CD4-positive, alpha-beta memory T cell (primary cell): ENCODE measurements at regions not wholly inside any gene's neighbourhood (a gene's known extent, or its start where the extent isn't known, plus 50 kb on each side); places are given as distances from the start of the nearest gene placed in this dataset.

Source experiments
- CTCF ChIA-PET: fragments of 350-600 bp; sonication (Branson Sonifier 250); formaldehyde crosslinking; loops from one replicate; lab custom pipeline; 2021; ENCODE audit warnings: inconsistent platforms; ENCODE audit not compliant: partially characterized antibody; lab: Charles Lee
- POLR2A ChIA-PET: fragments of 350-600 bp; sonication (Branson Sonifier 250); formaldehyde crosslinking; loops from one replicate; lab custom pipeline; 2021; ENCODE audit not compliant: partially characterized antibody; lab: Charles Lee
- DNase-seq, 5 donors: peaks; one replicate each; pipeline versions ENCODE4 v3.0.0 to v3.0.0-alpha.2; 2020 to 2022; ENCODE audit warnings: mixed read lengths in 1 of 5
- H3K27ac ChIP-seq: one replicate; pipeline ENCODE4 v1.7.0; 2013; ENCODE audit warnings: low read depth, low read length
- H3K27me3 ChIP-seq: 2 replicates; pipeline ENCODE4 v1.7.0; 2013; ENCODE audit warnings: mild to moderate bottlenecking, low read length, moderate library complexity; ENCODE audit not compliant: insufficient read depth
- H3K36me3 ChIP-seq: 2 replicates; pipeline ENCODE4 v1.7.0; 2013; ENCODE audit warnings: mild to moderate bottlenecking, low read length, moderate library complexity; ENCODE audit not compliant: insufficient read depth
- H3K4me1 ChIP-seq: 2 replicates; pipeline ENCODE4 v1.7.0; 2013; ENCODE audit warnings: mild to moderate bottlenecking, low read length, moderate library complexity; ENCODE audit not compliant: insufficient read depth
- H3K4me3 ChIP-seq, 2 donors: one replicate each; pipeline ENCODE4 v1.7.0; 2013; ENCODE audit warnings: low read length in 2 of 2, mild to moderate bottlenecking in 1 of 2
- H3K9me3 ChIP-seq, 2 donors: one replicate each; pipeline ENCODE4 v1.7.0; 2013; ENCODE audit warnings: low read length in 2 of 2, control low read depth in 1 of 2; ENCODE audit not compliant: control insufficient read depth in 1 of 2
- H3K27ac Mint-ChIP-seq, 7 donors: one replicate each; pipeline ENCODE4 v1.8.0; 2020 to 2021; ENCODE audit warnings: mixed read lengths in 7 of 7, mild to moderate bottlenecking in 6 of 7, inconsistent platforms in 3 of 7, moderate library complexity in 3 of 7
- H3K27me3 Mint-ChIP-seq, 2 donors: one replicate each; pipeline ENCODE4 v1.8.0; 2020 to 2021; ENCODE audit warnings: mixed read lengths in 2 of 2
- H3K36me3 Mint-ChIP-seq, 2 donors: one replicate each; pipeline ENCODE4 v1.8.0; 2020 to 2021; ENCODE audit warnings: mixed read lengths in 2 of 2, inconsistent platforms in 1 of 2, mild to moderate bottlenecking in 1 of 2
- H3K4me1 Mint-ChIP-seq, 4 donors: one replicate each; pipeline ENCODE4 v1.8.0; 2020 to 2021; ENCODE audit warnings: mixed read lengths in 4 of 4, mild to moderate bottlenecking in 1 of 4
- H3K4me3 Mint-ChIP-seq, 8 donors: one replicate each; pipeline ENCODE4 v1.8.0; 2020 to 2021; ENCODE audit warnings: mixed read lengths in 8 of 8, mild to moderate bottlenecking in 7 of 8, moderate library complexity in 6 of 8, inconsistent platforms in 3 of 8
- H3K9me3 Mint-ChIP-seq, 8 donors: one replicate each; pipeline ENCODE4 v1.8.0; 2020 to 2021; ENCODE audit warnings: mixed read lengths in 8 of 8, mild to moderate bottlenecking in 5 of 8, inconsistent platforms in 3 of 8, moderate library complexity in 1 of 8
- intact Hi-C: fragments of 100-400 bp; cut with micrococcal nuclease; formaldehyde crosslinking; loops from one replicate; pipeline ENCODE4 v1.15.1; 2023

GRCh38 chr16:9033125-9033830 is 58.2 kb upstream of the HAPSTR1 start:
- ChIA-PET POLR2A (interaction anchor here (0.8 kb wide), 1 partner anchor 58 kb away, joined by 5 read pairs; the partner anchor contains the start of gene HAPSTR1), CTCF (interaction anchor here (0.5 to 1.7 kb wide), 5 partner anchors 14 to 101 kb away, joined by 3 to 5 read pairs (median 4); no protein-coding TSS in a partner anchor)
- Mint-ChIP-seq H3K4me3 (no peak overlapping the region), H3K9me3 (no peaks in the 10 kb centered on the region), H3K4me1 (no peaks in the 10 kb centered on the region), H3K27ac (no peak overlapping the region), H3K27me3 (peaks cover 0 to 2% of the 10 kb centered on the region in 2 donors), H3K36me3 (no peaks in the 10 kb centered on the region)
- peak in 1 of 5 donors; percentile 11 for DNase-seq
- no peak overlapping the region for H3K27ac ChIP-seq
- no peaks in the 10 kb centered on the region for H3K9me3 ChIP-seq
- no peaks in the 10 kb centered on the region for H3K36me3 ChIP-seq
- no peak overlapping the region for H3K4me3 ChIP-seq
- H3K4me1 ChIP-seq = no peaks in the 10 kb centered on the region
- intact Hi-C loops = no loop called here
- H3K27me3 ChIP-seq = no peaks in the 10 kb centered on the region

DNA sequence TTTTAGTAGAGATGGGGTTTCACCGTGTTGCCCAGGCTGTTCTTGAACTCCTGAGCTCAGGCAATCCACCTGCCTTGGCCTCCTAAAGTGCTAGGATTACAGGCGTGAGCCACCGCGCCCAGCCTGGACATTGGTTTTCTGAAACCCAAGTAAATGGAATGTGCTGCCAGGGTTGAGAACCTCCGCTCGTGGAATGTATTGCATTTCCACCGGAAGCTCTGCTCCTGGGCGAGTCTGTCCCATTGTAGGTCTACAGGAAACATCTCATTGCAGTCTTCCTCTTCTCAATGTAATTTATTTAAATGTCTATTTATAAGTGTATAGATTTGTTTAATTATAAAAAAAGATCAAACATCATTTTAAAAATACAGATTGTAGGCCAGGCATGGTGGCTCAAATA is 57.4 kb upstream of the HAPSTR1 start:
- ChIA-PET CTCF (interaction anchor here (1.0 to 1.7 kb wide), 3 partner anchors 25 to 98 kb away, joined by 3 to 5 read pairs (median 3); no protein-coding TSS in a partner anchor), POLR2A (no interaction called here)
- Mint-ChIP-seq H3K27ac (peak overlapping the region in 1 of 7 donors; percentile 8), H3K4me3 (no peak overlapping the region), H3K27me3 (peaks cover 0 to 2% of the 10 kb centered on the region in 2 donors), H3K9me3 (no peaks in the 10 kb centered on the region), H3K36me3 (no peaks in the 10 kb centered on the region), H3K4me1 (no peaks in the 10 kb centered on the region)
- Histone ChIP-seq H3K27ac (no peak overlapping the region), H3K4me1 (no peaks in the 10 kb centered on the region), H3K4me3 (no peak overlapping the region), H3K36me3 (no peaks in the 10 kb centered on the region), H3K9me3 (no peaks in the 10 kb centered on the region), H3K27me3 (no peaks in the 10 kb centered on the region)
- intact Hi-C loops = no loop called here
- no peak for DNase-seq

DNA sequence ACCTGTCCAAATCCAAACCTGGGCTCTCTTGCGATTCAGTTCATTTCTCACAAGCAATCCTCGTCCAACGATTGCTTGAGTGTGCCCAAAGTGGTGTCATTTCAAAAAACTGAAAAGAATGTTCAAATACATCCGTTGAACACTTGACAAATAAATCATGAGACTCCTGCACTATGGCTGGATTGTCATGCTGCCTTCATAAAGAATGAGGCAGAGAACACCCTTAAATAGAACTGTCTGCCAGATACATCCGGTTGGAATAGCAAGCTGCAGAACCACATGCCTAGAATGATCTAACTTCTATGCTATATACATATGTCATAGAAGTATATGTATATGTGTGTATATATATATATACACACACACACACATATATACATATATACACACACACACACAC is 55.4 kb upstream of the HAPSTR1 start:
- H3K4me1 ChIP-seq = no peaks in the 10 kb centered on the region
- ChIA-PET CTCF (interaction anchor here (0.8 kb wide), 1 partner anchor 11 kb away, joined by 3 read pairs; no protein-coding TSS in a partner anchor), POLR2A (no interaction called here)
- Mint-ChIP-seq H3K27me3 (peaks cover 1 to 3% of the 10 kb centered on the region in 2 donors), H3K27ac (no peak overlapping the region), H3K4me3 (no peak overlapping the region), H3K9me3 (peaks cover 0 to 2% (median 0%) of the 10 kb centered on the region in 8 donors), H3K36me3 (no peaks in the 10 kb centered on the region), H3K4me1 (peaks cover 0 to 1% (median 0%) of the 10 kb centered on the region in 4 donors)
- H3K27ac ChIP-seq = no peak overlapping the region
- no peaks in the 10 kb centered on the region for H3K9me3 ChIP-seq
- H3K4me3 ChIP-seq = no peak overlapping the region
- intact Hi-C loops = no loop called here
- no peaks in the 10 kb centered on the region for H3K36me3 ChIP-seq
- no peaks in the 10 kb centered on the region for H3K27me3 ChIP-seq
- no peak for DNase-seq

GRCh38 chr16:9039210-9039609 is 52.2 kb upstream of the HAPSTR1 start:
- H3K9me3 ChIP-seq = no peaks in the 10 kb centered on the region
- ChIA-PET POLR2A (interaction anchor here (1.0 kb wide), 1 partner anchor 86 kb away, joined by 3 read pairs; no protein-coding TSS in a partner anchor), CTCF (no interaction called here)
- Mint-ChIP-seq H3K27ac (no peak overlapping the region), H3K4me3 (no peak overlapping the region), H3K27me3 (peaks cover 1 to 3% of the 10 kb centered on the region in 2 donors), H3K36me3 (no peaks in the 10 kb centered on the region), H3K4me1 (peaks cover 0 to 1% (median 0%) of the 10 kb centered on the region in 4 donors), H3K9me3 (peaks cover 0 to 6% (median under 1%) of the 10 kb centered on the region in 8 donors)
- H3K4me1 ChIP-seq = no peaks in the 10 kb centered on the region
- DNase-seq = peak in 1 of 5 donors; percentile 7
- no peak overlapping the region for H3K4me3 ChIP-seq
- no peaks in the 10 kb centered on the region for H3K27me3 ChIP-seq
- H3K36me3 ChIP-seq = no peaks in the 10 kb centered on the region
- no peak overlapping the region for H3K27ac ChIP-seq
- intact Hi-C loops = no loop called here

- POLR2A ChIA-PET = no interaction called here
- Histone ChIP-seq H3K27me3 (no peaks in the 10 kb centered on the region), H3K4me1 (no peaks in the 10 kb centered on the region), H3K9me3 (no peaks in the 10 kb centered on the region), H3K4me3 (no peak overlapping the region), H3K27ac (no peak overlapping the region), H3K36me3 (no peaks in the 10 kb centered on the region)
- peaks cover 0 to 1% (median 0%) of the 10 kb centered on the region in 4 donors for H3K4me1 Mint-ChIP-seq
- H3K36me3 Mint-ChIP-seq = no peaks in the 10 kb centered on the region
- H3K4me3 Mint-ChIP-seq = no peak overlapping the region
- no peak for DNase-seq
- intact Hi-C loops = no loop called here
- CTCF ChIA-PET = no interaction called here
- peaks cover 1% of the 10 kb centered on the region in 2 donors for H3K27me3 Mint-ChIP-seq
- H3K27ac Mint-ChIP-seq = no peak overlapping the region
- peaks cover 0 to 6% (median under 1%) of the 10 kb centered on the region in 8 donors for H3K9me3 Mint-ChIP-seq
Observed at GRCh38 chr16:9040800-9041412, 50.5 kb upstream of the HAPSTR1 start.
